Neural crest cell (in vitro differentiated cells): ENCODE measurements at regions not wholly inside any gene's neighbourhood (a gene's known extent, or its start where the extent isn't known, plus 50 kb on each side); places are given as distances from the start of the nearest gene placed in this dataset.

Experiments
- DNase-seq: peaks from one replicate; pipeline ENCODE4 v3.0.0; 2021; ENCODE audit warnings: low read depth, mixed read lengths, low spot score
- H3K27ac Mint-ChIP-seq: one replicate; pipeline ENCODE4 v1.8.0; 2021; ENCODE audit warnings: mild to moderate bottlenecking, mixed read lengths; ENCODE audit not compliant: unreplicated experiment
- H3K27me3 Mint-ChIP-seq: 2 replicates; pipeline ENCODE4 v1.8.0; 2021; ENCODE audit warnings: low read depth, mild to moderate bottlenecking, mixed read lengths
- H3K36me3 Mint-ChIP-seq: 2 replicates; pipeline ENCODE4 v1.8.0; 2021; ENCODE audit warnings: low read depth, mild to moderate bottlenecking, mixed read lengths
- H3K4me1 Mint-ChIP-seq: 2 replicates; pipeline ENCODE4 v1.8.0; 2021; ENCODE audit warnings: mixed read lengths
- H3K4me3 Mint-ChIP-seq: one replicate; pipeline ENCODE4 v1.8.0; 2021; ENCODE audit warnings: mild to moderate bottlenecking, mixed read lengths
- H3K9me3 Mint-ChIP-seq: 2 replicates; pipeline ENCODE4 v1.8.0; 2021; ENCODE audit warnings: mixed read lengths
- TF ChIP-seq, protein P1 (sequence below): fragments of 200-600 bp; sonication (generic); conservative IDR thresholded peaks from 2 replicates; pipeline ENCODE4 v1.5.0; 2021; ENCODE audit warnings: antibody characterized with exemption, mild to moderate bottlenecking

DNA sequence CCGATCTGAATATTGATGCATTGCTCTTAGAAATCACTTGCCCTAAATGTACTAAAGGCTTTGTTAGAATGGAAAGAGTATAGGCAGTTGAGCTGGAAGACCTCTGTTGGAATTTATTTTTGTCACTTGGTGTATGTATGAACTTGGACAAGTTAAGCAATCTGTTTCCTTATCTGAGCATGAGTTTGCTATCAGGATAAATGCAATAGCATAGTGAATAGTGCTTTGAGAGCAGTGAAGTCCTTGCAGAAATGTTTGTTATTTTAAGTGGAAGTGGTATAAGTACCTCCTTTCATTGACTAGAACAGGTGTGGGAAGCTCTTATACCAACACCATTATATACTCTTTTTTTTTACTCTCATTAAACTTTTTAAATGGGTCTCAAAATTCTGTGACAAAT lies 146.4 kb upstream of the ONECUT1 start:
- Mint-ChIP-seq H3K9me3 (peaks cover 6% of the 10 kb centered on the region), H3K27ac (no peak overlapping the region), H3K4me1 (peaks cover 5% of the 10 kb centered on the region), H3K27me3 (no peaks in the 10 kb centered on the region), H3K36me3 (no peaks in the 10 kb centered on the region), H3K4me3 (no peak overlapping the region)
- no peak for DNase-seq
- TF ChIP-seq, protein P1, sequence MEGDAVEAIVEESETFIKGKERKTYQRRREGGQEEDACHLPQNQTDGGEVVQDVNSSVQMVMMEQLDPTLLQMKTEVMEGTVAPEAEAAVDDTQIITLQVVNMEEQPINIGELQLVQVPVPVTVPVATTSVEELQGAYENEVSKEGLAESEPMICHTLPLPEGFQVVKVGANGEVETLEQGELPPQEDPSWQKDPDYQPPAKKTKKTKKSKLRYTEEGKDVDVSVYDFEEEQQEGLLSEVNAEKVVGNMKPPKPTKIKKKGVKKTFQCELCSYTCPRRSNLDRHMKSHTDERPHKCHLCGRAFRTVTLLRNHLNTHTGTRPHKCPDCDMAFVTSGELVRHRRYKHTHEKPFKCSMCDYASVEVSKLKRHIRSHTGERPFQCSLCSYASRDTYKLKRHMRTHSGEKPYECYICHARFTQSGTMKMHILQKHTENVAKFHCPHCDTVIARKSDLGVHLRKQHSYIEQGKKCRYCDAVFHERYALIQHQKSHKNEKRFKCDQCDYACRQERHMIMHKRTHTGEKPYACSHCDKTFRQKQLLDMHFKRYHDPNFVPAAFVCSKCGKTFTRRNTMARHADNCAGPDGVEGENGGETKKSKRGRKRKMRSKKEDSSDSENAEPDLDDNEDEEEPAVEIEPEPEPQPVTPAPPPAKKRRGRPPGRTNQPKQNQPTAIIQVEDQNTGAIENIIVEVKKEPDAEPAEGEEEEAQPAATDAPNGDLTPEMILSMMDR = no peak

DNA sequence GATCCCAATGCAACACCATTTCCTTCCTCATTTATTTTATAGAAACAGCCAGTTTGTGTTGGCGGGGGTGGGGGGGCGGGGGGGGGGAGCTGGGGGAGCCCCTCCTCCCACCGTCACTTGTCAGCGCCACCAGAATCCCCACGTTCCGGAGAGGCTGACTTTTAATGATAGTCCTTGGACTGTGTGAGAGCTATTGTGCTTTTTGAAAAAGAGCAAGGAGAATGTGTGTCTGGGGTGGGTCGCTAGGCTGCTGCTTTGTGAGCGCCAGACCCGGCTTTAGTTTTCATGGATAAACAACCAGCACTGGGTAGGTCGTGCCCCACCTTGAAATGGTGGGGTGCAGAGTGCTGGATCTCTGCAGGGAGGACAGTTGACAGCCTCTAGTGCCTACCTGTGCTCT lies 135.0 kb upstream of the ONECUT1 start:
- no peak for DNase-seq
- TF ChIP-seq, protein P1 = no peak
- Mint-ChIP-seq H3K9me3 (peaks cover 7% of the 10 kb centered on the region), H3K36me3 (no peaks in the 10 kb centered on the region), H3K4me1 (peaks cover 34% of the 10 kb centered on the region), H3K27ac (peak overlapping the region; percentile 60), H3K4me3 (no peak overlapping the region), H3K27me3 (no peaks in the 10 kb centered on the region)

GRCh38 chr15:52924630-52925029 lies 134.5 kb upstream of the ONECUT1 start:
- H3K27me3 Mint-ChIP-seq = no peaks in the 10 kb centered on the region
- peaks cover 34% of the 10 kb centered on the region for H3K4me1 Mint-ChIP-seq
- peak overlapping the region; percentile 5 for H3K4me3 Mint-ChIP-seq
- TF ChIP-seq, protein P1 = no peak
- DNase-seq = no peak
- peaks cover 3% of the 10 kb centered on the region for H3K9me3 Mint-ChIP-seq
- H3K36me3 Mint-ChIP-seq = no peaks in the 10 kb centered on the region
- peak overlapping the region; percentile 59 for H3K27ac Mint-ChIP-seq

GRCh38 chr15:52923626-52924025 lies 133.5 kb upstream of the ONECUT1 start:
- H3K27me3 Mint-ChIP-seq = no peaks in the 10 kb centered on the region
- H3K27ac Mint-ChIP-seq = no peak overlapping the region
- DNase-seq = no peak
- no peak overlapping the region for H3K4me3 Mint-ChIP-seq
- no peaks in the 10 kb centered on the region for H3K9me3 Mint-ChIP-seq
- H3K4me1 Mint-ChIP-seq = peaks cover 34% of the 10 kb centered on the region
- TF ChIP-seq, protein P1 = no peak
- H3K36me3 Mint-ChIP-seq = no peaks in the 10 kb centered on the region

- Mint-ChIP-seq H3K27me3 (no peaks in the 10 kb centered on the region), H3K36me3 (no peaks in the 10 kb centered on the region), H3K9me3 (no peaks in the 10 kb centered on the region), H3K4me1 (peaks cover 34% of the 10 kb centered on the region), H3K27ac (no peak overlapping the region), H3K4me3 (no peak overlapping the region)
- DNase-seq = no peak
- TF ChIP-seq, protein P1 = no peak
These were observed 132.7 kb upstream of the ONECUT1 start for GRCh38 chr15:52922871-52923270.

DNA sequence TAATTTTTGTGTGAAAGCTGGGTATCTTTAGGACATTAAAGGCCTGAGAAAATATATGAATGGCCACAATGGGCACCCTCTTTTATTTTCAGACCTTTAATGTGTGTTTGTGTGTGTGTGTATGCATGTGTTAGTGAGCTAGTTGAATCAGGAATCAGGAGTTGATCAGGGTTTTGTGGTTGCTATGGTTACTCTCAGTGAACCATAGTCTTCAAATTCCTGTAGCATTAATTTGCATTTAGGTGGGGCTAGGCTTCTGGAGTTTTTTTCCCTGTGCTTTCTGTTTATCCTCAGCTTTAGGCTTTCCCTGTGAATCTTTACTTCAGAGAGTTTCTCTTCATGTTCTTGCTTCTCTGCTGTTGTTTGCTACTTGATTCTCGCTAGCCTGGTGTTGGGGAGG lies 122.0 kb upstream of the ONECUT1 start:
- Mint-ChIP-seq H3K36me3 (no peaks in the 10 kb centered on the region), H3K4me1 (peaks cover 25% of the 10 kb centered on the region), H3K4me3 (no peak overlapping the region), H3K9me3 (peaks cover 3% of the 10 kb centered on the region), H3K27ac (peak overlapping the region; percentile 68), H3K27me3 (peaks cover 3% of the 10 kb centered on the region)
- TF ChIP-seq, protein P1 = no peak
- DNase-seq = no peak
